Liver (tissue), 8 donors: ENCODE measurements at regions not wholly inside any gene's neighbourhood (a gene's known extent, or its start where the extent isn't known, plus 50 kb on each side); places are given as distances from the start of the nearest gene placed in this dataset.

Experiments
- DNase-seq: peaks from one replicate; pipeline ENCODE4 v3.0.0-alpha.2; 2017; ENCODE audit warnings: low spot score
- H3K27ac ChIP-seq, 2 donors: one replicate each; pipeline ENCODE4 v1.7.0; 2013; ENCODE audit warnings: inconsistent platforms in 2 of 2, low read length in 2 of 2, control low read depth in 1 of 2, low read depth in 1 of 2, mild to moderate bottlenecking in 1 of 2
- H3K27me3 ChIP-seq, 4 donors: one replicate each; pipeline versions ENCODE4 v1.6.1 to v1.7.0; 2013; ENCODE audit warnings: low read length in 3 of 4, inconsistent platforms in 1 of 4, mild to moderate bottlenecking in 1 of 4, moderate library complexity in 1 of 4; ENCODE audit not compliant: control insufficient read depth in 4 of 4, insufficient read depth in 4 of 4
- H3K36me3 ChIP-seq, 4 donors: one replicate each; pipeline versions ENCODE4 v1.6.1 to v1.7.0; 2013; ENCODE audit warnings: low read length in 3 of 4, mild to moderate bottlenecking in 3 of 4, low read depth in 1 of 4, moderate library complexity in 1 of 4; ENCODE audit not compliant: control insufficient read depth in 4 of 4, insufficient read depth in 3 of 4
- H3K4me1 ChIP-seq, 4 donors: one replicate each; pipeline versions ENCODE4 v1.6.1 to v1.7.0; 2013; ENCODE audit warnings: low read length in 3 of 4, mild to moderate bottlenecking in 3 of 4, moderate library complexity in 1 of 4; ENCODE audit not compliant: control insufficient read depth in 4 of 4, insufficient read depth in 4 of 4
- H3K4me3 ChIP-seq, 3 donors: one replicate each; pipeline versions ENCODE4 v1.6.1 to v1.7.0; 2013; ENCODE audit warnings: low read length in 3 of 3, control low read depth in 1 of 3, low read depth in 1 of 3, mild to moderate bottlenecking in 1 of 3
- H3K9ac ChIP-seq, 2 donors: one replicate each; pipeline ENCODE4 v1.7.0; 2013; ENCODE audit warnings: low read length in 2 of 2, mild to moderate bottlenecking in 2 of 2, moderate library complexity in 2 of 2, control low read depth in 1 of 2, low read depth in 1 of 2
- H3K9me3 ChIP-seq, 4 donors: one replicate each; pipeline versions ENCODE4 v1.6.1 to v1.7.0; 2013; ENCODE audit warnings: low read length in 3 of 4; ENCODE audit not compliant: control insufficient read depth in 4 of 4
- EGR1 ChIP-seq, 2 donors: IDR thresholded peaks; 2 replicates each; pipeline ENCODE4 v1.6.1; 2016 to 2018; ENCODE audit warnings: antibody characterized with exemption in 2 of 2, low read depth in 2 of 2
- FOXA1 ChIP-seq: IDR thresholded peaks from 2 replicates; pipeline ENCODE4 v1.6.1; 2016; ENCODE audit warnings: antibody characterized with exemption
- FOXA2 ChIP-seq: IDR thresholded peaks from 2 replicates; pipeline ENCODE4 v1.6.1; 2016; ENCODE audit warnings: antibody characterized with exemption
- GABPA ChIP-seq, 2 donors: IDR thresholded peaks in 1 of 2; conservative IDR thresholded peaks in 1 of 2; 2 replicates each; pipeline ENCODE4 v1.6.1; 2016; ENCODE audit warnings: antibody characterized with exemption in 2 of 2, mild to moderate bottlenecking in 1 of 2, moderate library complexity in 1 of 2
- HNF4A ChIP-seq, 2 donors: conservative IDR thresholded peaks; 2 replicates each; pipeline ENCODE4 v1.6.1; 2016; ENCODE audit warnings: antibody characterized with exemption in 2 of 2, mild to moderate bottlenecking in 2 of 2
- JUND ChIP-seq, 2 donors: IDR thresholded peaks; 2 replicates each; pipeline ENCODE4 v1.6.1; 2016; ENCODE audit warnings: antibody characterized with exemption in 2 of 2
- NR2F2 ChIP-seq: IDR thresholded peaks from 2 replicates; pipeline ENCODE4 v1.6.1; 2016; ENCODE audit warnings: antibody characterized with exemption
- RAD21 ChIP-seq, 2 donors: IDR thresholded peaks; 2 replicates each; pipeline ENCODE4 v1.6.1; 2016; ENCODE audit warnings: antibody characterized with exemption in 2 of 2, mild to moderate bottlenecking in 2 of 2
- RXRA ChIP-seq, 2 donors: IDR thresholded peaks; 2 replicates each; pipeline ENCODE4 v1.6.1; 2017 to 2018; ENCODE audit warnings: antibody characterized with exemption in 2 of 2, mild to moderate bottlenecking in 1 of 2
- SP1 ChIP-seq: IDR thresholded peaks from 2 replicates; pipeline ENCODE4 v1.6.1; 2018; ENCODE audit warnings: antibody characterized with exemption, mild to moderate bottlenecking
- TAF1 ChIP-seq: conservative IDR thresholded peaks from 2 replicates; pipeline ENCODE4 v1.6.1; 2016; ENCODE audit warnings: antibody characterized with exemption, mild to moderate bottlenecking
- YY1 ChIP-seq: IDR thresholded peaks from 2 replicates; pipeline ENCODE4 v1.6.1; 2016; ENCODE audit warnings: antibody characterized with exemption, mild to moderate bottlenecking
- WGBS: extraction: QIAGEN DNeasy Blood & Tissue Kit; methylation state at CpG from one replicate; pipeline ENCODE4 v1.1.7; 2013; 5-methylcytosine and 5-hydroxymethylcytosine counted together
- TF ChIP-seq, protein P1 (sequence below): fragments of 150-350 bp; IDR thresholded peaks from 2 replicates; pipeline ENCODE4 v1.5.1; 2017; ENCODE audit warnings: improper control_type of control experiment, low read depth, low read length; ENCODE audit not compliant: missing input control
- TF ChIP-seq, protein P2 (sequence below): IDR thresholded peaks from 2 replicates; pipeline ENCODE4 v1.6.1; 2016; ENCODE audit warnings: antibody characterized with exemption
- TF ChIP-seq, protein P3 (sequence below): IDR thresholded peaks from 2 replicates; pipeline ENCODE4 v1.6.1; 2016; ENCODE audit warnings: antibody characterized with exemption
- TF ChIP-seq, protein P4 (sequence below): IDR thresholded peaks from 2 replicates; pipeline ENCODE4 v1.6.1; 2016; ENCODE audit warnings: antibody characterized with exemption, mild to moderate bottlenecking
- TF ChIP-seq, protein P5 (sequence below): IDR thresholded peaks from 2 replicates; pipeline ENCODE4 v1.6.1; 2016; ENCODE audit warnings: antibody characterized with exemption
- donor health status: healthy.
- donor health status: healthy.
- donor health status: healthy.
- donor health status: healthy.
- donor health status: healthy.

DNA sequence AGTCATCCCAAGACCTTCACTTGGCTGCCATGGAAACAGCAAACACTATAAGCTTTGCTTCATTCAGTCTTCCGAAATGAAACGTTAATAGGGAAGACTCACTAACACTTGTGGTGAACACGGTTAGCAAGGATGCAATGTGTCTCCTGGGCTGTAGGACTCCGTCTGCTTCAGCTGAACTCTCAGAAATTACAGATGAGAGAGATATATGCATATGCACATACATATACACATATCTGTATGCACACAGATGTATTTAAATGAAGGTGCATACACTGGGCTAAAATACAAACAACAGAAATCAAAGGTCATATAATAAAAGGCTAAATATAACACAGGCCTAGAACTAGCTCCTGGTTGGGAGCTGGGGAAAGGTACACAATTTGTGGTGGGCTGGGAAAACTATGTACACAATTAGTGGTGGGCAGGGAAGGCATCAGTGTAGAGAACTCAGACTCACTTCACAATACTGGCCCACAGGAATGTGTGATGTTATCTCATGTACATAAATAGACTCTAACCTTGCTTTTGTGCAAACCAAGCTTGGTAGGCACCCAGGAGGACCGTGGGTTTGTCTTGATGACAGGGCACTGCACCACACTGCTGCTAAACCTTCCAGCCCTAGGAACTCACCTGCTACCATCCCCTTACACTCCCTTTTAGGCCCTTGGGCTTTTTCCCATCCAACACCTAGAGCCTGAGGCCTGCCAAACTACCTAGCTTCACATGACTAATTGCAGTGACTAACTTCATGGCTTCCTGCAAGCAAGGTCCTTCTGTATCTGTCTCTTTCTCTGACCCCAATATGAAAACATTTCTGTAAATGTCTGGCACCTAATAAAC lies 873.1 kb downstream of the NSUN3 start:
- Histone ChIP-seq H3K4me1 (no peaks in the 10 kb centered on the region), H3K27ac (no peak overlapping the region), H3K36me3 (no peaks in the 10 kb centered on the region), H3K9ac (no peak overlapping the region), H3K9me3 (no peaks in the 10 kb centered on the region), H3K4me3 (no peak overlapping the region), H3K27me3 (no peaks in the 10 kb centered on the region)
- 76% methylated on average over 5 of the region's 5 CpGs for WGBS
- TF ChIP-seq GABPA (IDR thresholded peaks at IDR 0.05 in 1 of 2, conservative IDR thresholded peaks at IDR 0.05 in 1 of 2) (no peak), EGR1 (IDR thresholded peaks at IDR 0.05; ENCODE audit: low read depth in 2 of 2) (no peak), HNF4A (conservative IDR thresholded peaks at IDR 0.05) (no peak), YY1 (no peak), NR2F2 (no peak), RAD21 (IDR thresholded peaks at IDR 0.05) (no peak)
- TF ChIP-seq, protein P1, sequence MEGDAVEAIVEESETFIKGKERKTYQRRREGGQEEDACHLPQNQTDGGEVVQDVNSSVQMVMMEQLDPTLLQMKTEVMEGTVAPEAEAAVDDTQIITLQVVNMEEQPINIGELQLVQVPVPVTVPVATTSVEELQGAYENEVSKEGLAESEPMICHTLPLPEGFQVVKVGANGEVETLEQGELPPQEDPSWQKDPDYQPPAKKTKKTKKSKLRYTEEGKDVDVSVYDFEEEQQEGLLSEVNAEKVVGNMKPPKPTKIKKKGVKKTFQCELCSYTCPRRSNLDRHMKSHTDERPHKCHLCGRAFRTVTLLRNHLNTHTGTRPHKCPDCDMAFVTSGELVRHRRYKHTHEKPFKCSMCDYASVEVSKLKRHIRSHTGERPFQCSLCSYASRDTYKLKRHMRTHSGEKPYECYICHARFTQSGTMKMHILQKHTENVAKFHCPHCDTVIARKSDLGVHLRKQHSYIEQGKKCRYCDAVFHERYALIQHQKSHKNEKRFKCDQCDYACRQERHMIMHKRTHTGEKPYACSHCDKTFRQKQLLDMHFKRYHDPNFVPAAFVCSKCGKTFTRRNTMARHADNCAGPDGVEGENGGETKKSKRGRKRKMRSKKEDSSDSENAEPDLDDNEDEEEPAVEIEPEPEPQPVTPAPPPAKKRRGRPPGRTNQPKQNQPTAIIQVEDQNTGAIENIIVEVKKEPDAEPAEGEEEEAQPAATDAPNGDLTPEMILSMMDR, result no peak
- TF ChIP-seq, protein P2, sequence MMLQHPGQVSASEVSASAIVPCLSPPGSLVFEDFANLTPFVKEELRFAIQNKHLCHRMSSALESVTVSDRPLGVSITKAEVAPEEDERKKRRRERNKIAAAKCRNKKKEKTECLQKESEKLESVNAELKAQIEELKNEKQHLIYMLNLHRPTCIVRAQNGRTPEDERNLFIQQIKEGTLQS, result no peak
- TF ChIP-seq, protein P3, sequence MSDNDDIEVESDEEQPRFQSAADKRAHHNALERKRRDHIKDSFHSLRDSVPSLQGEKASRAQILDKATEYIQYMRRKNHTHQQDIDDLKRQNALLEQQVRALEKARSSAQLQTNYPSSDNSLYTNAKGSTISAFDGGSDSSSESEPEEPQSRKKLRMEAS, result no peak
- TF ChIP-seq, protein P4, sequence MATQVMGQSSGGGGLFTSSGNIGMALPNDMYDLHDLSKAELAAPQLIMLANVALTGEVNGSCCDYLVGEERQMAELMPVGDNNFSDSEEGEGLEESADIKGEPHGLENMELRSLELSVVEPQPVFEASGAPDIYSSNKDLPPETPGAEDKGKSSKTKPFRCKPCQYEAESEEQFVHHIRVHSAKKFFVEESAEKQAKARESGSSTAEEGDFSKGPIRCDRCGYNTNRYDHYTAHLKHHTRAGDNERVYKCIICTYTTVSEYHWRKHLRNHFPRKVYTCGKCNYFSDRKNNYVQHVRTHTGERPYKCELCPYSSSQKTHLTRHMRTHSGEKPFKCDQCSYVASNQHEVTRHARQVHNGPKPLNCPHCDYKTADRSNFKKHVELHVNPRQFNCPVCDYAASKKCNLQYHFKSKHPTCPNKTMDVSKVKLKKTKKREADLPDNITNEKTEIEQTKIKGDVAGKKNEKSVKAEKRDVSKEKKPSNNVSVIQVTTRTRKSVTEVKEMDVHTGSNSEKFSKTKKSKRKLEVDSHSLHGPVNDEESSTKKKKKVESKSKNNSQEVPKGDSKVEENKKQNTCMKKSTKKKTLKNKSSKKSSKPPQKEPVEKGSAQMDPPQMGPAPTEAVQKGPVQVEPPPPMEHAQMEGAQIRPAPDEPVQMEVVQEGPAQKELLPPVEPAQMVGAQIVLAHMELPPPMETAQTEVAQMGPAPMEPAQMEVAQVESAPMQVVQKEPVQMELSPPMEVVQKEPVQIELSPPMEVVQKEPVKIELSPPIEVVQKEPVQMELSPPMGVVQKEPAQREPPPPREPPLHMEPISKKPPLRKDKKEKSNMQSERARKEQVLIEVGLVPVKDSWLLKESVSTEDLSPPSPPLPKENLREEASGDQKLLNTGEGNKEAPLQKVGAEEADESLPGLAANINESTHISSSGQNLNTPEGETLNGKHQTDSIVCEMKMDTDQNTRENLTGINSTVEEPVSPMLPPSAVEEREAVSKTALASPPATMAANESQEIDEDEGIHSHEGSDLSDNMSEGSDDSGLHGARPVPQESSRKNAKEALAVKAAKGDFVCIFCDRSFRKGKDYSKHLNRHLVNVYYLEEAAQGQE, result no peak
- no peak for DNase-seq

DNA sequence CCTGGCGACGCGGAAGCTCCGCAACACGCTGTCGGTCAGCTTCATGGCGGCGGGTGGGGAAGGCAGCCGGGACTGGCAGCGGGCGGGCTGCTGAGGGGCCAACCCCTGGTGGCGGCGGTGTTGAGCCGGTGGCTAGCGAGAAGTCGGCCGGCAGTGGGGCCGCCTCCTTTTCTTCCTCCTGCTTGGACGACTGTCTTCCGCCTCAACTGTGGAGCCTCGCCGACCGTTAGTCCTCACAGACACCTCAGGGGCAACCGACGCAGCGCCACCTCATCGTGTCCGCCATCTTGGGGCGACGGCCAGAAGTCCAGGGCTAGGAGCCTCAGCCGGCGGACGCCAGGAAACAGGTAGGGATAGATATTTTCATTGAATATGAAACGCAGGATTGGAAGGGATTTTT lies 875.1 kb downstream of the NSUN3 start:
- WGBS, result 96% methylated on average over 34 of the region's 34 CpGs
- Histone ChIP-seq H3K36me3 (no peaks in the 10 kb centered on the region), H3K4me3 (no peak overlapping the region), H3K27ac (no peak overlapping the region), H3K9ac (no peak overlapping the region), H3K9me3 (peaks cover 0 to 2% (median 0%) of the 10 kb centered on the region in 4 donors), H3K27me3 (no peaks in the 10 kb centered on the region), H3K4me1 (no peaks in the 10 kb centered on the region)
- no peak for DNase-seq
- TF ChIP-seq YY1 (no peak), FOXA2 (no peak), TAF1 (no peak), FOXA1 (no peak), NR2F2 (no peak), JUND (IDR thresholded peaks at IDR 0.05) (no peak), GABPA (IDR thresholded peaks at IDR 0.05 in 1 of 2, conservative IDR thresholded peaks at IDR 0.05 in 1 of 2) (no peak), RXRA (IDR thresholded peaks at IDR 0.05) (no peak), SP1 (no peak), RAD21 (IDR thresholded peaks at IDR 0.05) (no peak)
- TF ChIP-seq, protein P4, result no peak
- TF ChIP-seq, protein P3, result no peak
- TF ChIP-seq, protein P5, sequence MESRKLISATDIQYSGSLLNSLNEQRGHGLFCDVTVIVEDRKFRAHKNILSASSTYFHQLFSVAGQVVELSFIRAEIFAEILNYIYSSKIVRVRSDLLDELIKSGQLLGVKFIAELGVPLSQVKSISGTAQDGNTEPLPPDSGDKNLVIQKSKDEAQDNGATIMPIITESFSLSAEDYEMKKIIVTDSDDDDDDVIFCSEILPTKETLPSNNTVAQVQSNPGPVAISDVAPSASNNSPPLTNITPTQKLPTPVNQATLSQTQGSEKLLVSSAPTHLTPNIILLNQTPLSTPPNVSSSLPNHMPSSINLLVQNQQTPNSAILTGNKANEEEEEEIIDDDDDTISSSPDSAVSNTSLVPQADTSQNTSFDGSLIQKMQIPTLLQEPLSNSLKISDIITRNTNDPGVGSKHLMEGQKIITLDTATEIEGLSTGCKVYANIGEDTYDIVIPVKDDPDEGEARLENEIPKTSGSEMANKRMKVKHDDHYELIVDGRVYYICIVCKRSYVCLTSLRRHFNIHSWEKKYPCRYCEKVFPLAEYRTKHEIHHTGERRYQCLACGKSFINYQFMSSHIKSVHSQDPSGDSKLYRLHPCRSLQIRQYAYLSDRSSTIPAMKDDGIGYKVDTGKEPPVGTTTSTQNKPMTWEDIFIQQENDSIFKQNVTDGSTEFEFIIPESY, result no peak
